Breast epithelium (tissue), 3 donors: ENCODE measurements at regions not wholly inside any gene's neighbourhood (a gene's known extent, or its start where the extent isn't known, plus 50 kb on each side); places are given as distances from the start of the nearest gene placed in this dataset.

Experiments used
- POLR2A ChIP-seq: fragments of 450-650 bp; IDR thresholded peaks from one replicate; pipeline ENCODE4 v1.6.1; 2016; ENCODE audit warnings: antibody characterized with exemption, mild to moderate bottlenecking, moderate library complexity
- POLR2AphosphoS5 ChIP-seq, 3 donors: sonication (generic); formaldehyde crosslinking; IDR thresholded peaks; one replicate each; pipeline ENCODE4 v1.6.1; 2017; ENCODE audit warnings: antibody characterized with exemption in 3 of 3
- TF ChIP-seq, protein P1 (sequence below), 3 donors: fragments of 450-650 bp; IDR thresholded peaks; one replicate each; pipeline ENCODE4 v1.5.1; 2016 to 2017; ENCODE audit warnings: antibody characterized with exemption in 3 of 3, mild to moderate bottlenecking in 3 of 3, moderate library complexity in 3 of 3

DNA sequence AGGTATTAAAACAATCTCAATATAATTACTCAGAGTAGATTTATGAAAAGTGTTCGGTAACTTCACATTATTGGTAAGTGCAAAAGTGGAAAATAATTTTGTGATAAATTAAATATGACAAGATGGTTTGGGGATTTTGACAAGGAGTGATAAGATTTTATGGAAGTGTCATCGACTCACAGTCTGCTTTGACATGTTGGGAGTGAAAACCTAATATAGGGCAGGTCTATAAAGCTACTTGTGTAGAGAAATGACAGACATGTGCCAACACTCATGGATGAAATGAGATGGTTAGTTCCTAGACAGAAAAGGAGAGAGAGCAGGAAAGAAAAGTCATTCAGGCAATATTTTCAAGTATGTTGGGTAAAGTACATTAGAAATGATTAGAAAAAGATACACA, 456.8 kb downstream of the TRAM1L1 start:
- TF ChIP-seq POLR2A (no peak), POLR2AphosphoS5 (IDR thresholded peaks at IDR 0.05) (no peak)
- TF ChIP-seq, protein P1, sequence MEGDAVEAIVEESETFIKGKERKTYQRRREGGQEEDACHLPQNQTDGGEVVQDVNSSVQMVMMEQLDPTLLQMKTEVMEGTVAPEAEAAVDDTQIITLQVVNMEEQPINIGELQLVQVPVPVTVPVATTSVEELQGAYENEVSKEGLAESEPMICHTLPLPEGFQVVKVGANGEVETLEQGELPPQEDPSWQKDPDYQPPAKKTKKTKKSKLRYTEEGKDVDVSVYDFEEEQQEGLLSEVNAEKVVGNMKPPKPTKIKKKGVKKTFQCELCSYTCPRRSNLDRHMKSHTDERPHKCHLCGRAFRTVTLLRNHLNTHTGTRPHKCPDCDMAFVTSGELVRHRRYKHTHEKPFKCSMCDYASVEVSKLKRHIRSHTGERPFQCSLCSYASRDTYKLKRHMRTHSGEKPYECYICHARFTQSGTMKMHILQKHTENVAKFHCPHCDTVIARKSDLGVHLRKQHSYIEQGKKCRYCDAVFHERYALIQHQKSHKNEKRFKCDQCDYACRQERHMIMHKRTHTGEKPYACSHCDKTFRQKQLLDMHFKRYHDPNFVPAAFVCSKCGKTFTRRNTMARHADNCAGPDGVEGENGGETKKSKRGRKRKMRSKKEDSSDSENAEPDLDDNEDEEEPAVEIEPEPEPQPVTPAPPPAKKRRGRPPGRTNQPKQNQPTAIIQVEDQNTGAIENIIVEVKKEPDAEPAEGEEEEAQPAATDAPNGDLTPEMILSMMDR (IDR thresholded peaks at IDR 0.05): no peak
